OCI-M2 (cell line): ENCODE measurements at regions not wholly inside any gene's neighbourhood (a gene's known extent, or its start where the extent isn't known, plus 50 kb on each side); places are given as distances from the start of the nearest gene placed in this dataset.
"Not testable (repeated sequence)": the region's sequence is repeated elsewhere in the genome, so short reads cannot be mapped to it uniquely, and the experiment has no call there.

Experiments used
- DNase-seq: peaks from one replicate; lab custom pipeline; 2025; ENCODE audit not compliant: unreplicated experiment; lab: John Stamatoyannopoulos, UW

DNA sequence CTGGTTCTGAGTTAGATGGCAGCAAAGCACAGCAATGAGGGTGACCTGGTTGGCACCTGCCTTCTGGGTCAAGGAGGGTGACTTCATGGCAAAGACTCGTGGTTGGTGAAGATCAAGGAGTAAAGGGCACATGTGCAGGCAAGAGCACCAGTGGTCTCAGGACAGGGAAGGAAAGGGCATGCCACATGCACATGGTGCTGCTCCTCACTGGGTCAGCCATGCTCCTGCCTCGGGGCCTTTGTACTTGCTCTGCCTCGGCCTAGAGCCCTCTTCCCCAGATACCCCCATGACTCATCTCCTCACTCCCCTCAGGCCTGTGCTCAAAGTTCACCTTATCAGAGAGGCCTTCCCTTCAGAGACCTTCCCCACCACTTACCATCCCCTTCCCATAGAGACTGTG is 106.7 kb upstream of the KDM7A start:
- DNase-seq = no peak

DNA sequence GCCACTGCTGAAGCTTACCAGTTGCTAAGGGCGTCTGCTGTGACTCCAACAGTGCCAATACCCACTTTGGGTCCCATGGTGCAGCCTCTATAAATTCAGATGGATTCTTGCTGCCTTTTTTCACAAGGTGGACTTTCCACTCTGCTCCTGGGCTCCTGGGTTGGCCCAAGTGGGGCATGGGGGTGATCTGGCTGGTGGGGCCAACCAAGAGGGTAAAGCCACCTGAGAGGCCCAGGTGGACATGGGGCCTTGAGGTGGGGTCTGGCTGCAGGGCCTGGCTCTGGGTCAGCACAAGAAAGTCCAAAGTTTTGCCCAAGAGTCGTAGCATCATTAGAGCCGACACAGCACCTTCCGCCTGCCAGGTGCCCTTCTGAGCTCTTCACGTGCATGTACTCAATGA is 105.2 kb upstream of the KDM7A start:
- no peak for DNase-seq

DNA sequence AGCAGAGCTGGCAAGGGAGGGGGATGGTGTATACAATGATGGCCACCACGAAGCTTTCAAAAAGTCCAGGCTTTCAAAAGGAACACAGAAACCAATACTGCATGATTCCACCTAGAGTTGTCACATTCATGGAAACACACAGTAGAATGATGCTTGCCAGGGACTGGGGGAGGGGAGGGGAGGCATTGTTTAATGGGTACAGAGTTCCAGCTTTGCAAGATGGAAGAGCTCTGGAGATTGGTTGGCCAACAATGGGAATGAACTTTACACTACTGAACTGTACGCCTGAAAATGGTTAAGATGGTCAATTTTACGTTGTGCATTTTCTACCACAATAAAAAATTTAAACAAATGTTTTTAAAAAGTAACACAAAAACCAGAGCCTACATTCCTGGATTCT is 104.5 kb upstream of the KDM7A start:
- DNase-seq = no peak

DNA sequence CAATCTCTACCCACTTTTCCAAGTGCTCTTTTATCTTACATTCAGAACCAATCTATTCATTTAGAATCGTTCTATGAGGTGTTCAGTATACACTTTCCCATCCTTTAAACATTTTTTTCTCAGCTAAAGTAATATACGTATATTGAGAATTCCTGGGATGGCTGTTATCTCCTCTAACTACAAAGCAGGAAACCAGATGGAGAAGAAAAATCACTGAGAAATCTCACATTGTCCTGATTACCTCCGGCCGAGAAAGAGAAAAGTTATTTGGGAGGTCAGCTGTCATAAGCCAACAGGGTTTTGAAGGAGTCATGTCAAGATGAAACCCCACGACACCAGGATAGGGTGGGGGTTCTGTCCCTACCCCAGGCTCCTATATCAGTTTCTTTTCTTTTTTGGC is 99.2 kb upstream of the KDM7A start:
- no peak for DNase-seq

DNA sequence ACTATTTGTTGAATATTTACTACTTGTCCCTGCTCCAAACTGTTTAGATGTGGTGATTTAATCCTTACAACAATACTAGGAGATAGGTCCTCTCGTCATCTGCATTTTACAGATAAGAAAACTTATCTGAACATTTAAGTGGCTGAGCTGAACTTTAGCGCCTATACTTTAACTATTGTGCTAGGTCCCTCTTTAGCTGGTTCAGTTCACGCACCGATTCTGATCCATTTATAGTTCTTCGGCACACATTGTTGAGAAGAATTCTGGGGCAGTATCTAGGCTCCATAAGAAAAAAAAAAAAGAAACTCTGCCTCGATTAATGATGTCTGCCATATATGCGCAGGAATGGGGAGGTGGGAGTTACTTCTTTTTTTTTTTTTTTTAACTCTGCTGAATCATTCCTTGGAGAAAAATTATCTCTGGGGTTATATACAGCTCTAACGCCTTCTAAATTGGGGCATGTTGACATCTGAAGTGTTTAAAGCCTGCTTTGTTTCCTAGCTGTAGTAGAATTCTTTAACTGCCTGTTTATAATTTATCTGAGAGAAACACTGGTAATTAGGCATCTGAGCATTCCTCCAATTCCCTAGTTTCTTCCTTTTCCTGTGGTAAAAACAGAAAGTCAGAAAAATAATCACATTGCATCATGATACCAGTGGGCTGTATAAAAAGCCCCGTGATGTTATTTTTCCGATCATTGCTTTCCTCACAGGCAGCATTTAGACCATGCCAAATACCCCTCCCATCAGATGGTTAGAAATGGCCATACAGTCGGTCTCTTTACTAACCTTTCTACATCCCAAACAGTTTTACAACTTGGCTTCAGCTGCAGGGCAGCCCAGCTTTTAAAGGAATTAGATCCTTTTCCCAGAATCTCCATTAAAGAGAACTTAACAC is 98.5 kb upstream of the KDM7A start:
- no peak for DNase-seq

DNA sequence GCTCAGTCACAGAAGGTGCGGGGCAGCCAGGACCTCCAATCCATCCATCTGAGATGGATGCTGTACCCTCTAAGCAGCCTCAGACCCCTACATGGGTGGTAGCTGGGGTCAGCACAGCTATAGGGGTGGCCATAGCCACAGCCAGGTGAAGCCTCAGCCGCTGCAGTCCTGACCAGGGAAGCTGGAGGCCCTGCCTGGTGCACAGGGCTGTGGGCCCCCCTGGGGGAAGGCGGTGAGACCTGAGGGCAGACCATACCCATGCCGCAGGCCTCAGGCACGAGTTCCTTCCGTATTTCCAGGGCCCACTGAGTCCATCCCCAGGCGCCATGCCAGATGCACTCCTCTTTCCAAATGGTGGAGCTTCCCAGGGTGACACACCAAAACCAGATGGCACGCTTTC is 96.6 kb upstream of the KDM7A start:
- no peak for DNase-seq

DNA sequence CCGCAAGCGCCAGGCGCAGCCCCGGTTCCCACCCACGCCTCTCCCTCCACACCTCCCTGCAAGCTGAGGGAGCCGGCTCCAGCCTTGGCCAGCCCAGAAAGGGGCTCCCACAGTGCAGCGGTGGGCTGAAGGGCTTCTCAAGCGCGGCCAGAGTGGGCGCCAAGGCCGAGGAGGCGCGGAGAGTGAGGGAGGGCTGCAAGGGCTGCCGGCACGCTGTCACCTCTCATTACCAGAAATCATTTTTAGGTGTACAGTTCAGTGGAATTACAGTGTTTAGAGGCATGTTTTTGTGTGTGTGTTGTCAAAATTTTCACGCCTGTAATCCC is 94.8 kb upstream of the KDM7A start:
- not testable (repeated sequence) for DNase-seq

DNA sequence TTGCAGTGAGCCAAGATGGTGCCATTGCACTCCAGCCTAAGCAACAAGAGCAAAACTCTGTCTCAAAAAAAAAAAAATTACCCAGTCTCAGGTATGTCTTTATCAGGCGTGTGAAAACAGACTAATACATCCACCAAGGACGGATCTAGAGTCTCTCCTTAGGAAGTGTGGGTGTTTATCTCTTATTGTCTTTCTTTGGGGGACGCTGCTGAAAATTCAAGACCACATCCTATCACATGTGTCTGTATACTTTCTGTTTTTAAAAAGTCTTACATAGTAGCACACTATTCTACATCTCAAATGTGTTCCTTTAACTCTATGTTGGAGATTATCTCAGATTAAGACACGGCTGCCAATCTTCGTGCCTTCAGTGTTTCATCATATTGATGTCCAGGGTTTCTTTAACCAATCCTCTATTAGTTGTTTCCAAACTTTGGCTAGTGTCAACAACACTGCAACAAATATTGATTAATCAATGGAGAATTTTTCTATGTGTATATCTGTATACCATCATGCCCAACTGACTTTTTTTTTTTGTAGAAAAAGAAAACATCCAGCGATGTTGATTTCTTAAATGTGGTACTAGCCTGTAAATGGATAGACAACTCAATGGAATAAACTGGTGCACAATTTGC is 92.3 kb upstream of the KDM7A start:
- no peak for DNase-seq

DNA sequence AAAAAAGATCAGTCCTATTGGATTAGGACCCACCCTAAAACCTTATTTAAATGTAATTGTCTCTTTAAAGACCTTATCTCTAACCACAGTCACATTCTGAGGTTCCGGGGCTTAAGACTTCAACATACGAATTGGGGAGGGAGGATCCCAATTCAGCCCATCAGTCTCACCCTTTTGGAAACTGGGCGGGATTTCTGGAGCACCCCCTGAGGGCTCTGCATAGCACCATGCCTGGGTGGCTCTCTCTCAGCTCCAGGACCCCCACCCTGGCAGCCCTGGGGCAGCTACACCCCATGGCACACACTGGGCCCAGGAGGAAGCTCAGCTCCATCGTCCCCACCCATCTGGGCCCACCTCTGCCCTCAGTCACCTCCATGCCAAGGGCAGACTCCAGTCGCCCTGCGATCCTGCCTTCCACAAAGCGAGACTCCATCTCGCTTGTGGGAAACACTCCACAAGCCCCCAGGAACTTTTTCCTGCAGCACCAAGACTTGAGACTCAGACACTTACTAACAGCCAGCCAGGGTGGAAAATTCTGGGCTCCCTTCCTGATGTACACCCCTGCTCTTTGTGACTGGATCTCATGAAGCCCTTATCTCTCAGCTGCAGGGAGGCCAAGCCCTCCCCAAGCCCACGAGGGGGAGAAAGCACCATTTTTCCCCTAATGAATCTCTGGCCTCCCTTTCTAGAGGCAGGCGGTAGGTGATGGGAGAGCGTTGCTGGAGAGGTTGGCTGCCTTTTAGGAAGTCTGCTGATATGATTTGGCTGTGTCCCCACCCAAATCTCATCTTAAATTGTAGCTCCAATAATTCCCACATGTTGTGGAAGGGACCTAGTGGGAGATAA is 90.8 kb upstream of the KDM7A start:
- no peak for DNase-seq

DNA sequence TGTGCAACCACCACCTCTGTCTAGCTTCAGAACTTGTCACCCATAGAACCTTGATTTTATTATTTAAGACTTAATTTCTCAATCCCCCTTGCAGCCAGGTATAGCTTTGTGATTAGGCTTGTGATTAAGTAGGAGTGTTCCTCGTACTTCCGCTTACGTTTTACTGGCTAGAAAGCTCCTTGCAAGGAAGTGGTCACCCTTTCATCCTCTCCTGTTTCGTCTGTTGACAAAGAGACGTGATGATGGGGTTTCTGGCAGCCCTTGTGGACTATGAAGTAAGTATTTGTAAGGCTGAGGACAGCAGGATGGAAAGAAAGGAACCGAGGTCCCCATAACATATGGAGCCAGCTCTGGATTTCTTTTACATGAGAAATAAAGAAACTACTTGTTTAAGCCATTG is 86.5 kb upstream of the KDM7A start:
- no peak for DNase-seq

DNA sequence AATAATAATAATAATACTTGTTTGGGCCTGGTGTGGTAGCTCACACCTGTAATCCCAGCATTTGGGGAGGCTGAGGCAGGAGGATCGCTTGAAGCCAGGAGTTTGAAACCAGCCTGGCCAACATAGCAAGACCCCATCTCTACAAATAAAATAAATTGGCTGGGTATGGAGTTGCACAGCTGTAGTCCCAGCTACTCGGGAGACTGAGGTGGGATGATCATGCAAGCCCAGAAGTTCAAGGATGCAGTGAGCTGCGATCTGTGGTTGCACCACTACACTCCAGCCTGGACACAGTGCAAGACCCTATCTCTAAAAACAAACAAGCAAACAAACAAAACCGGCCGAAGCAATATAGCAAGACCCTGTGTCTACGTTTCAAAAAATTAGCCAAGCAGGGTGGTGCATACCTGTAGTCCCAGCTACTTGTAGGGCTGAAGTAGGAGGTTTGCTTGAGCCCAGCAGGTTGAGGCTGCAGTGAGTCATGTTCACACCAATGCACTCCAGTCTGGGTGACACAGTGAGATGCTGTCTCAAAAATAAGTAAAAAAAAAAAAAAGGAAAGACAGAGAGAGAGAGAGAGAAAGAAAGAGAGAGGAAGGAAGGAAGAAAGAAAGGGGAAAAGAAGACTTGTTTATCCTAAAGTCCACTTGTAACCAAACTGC is 85.6 kb upstream of the KDM7A start:
- DNase-seq = no peak

DNA sequence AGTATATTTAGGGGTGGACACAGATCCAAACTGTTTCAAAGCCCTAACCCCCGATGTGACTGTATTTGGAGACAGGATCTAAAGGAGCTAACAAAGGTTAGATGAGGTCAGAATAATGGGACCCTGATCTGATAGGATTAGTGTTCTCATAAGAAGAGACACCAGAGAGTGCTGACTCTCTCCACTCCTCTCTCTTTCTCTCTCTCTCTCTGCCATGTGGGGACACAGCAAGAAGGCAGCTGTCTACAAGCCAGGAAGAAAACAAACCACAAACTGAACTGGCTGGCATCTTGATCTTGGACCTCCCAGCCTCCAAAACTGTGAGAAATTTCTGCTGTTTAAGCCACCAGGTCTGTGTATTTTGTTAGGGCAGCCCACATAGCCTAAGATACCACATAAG is 84.7 kb upstream of the KDM7A start:
- no peak for DNase-seq

DNA sequence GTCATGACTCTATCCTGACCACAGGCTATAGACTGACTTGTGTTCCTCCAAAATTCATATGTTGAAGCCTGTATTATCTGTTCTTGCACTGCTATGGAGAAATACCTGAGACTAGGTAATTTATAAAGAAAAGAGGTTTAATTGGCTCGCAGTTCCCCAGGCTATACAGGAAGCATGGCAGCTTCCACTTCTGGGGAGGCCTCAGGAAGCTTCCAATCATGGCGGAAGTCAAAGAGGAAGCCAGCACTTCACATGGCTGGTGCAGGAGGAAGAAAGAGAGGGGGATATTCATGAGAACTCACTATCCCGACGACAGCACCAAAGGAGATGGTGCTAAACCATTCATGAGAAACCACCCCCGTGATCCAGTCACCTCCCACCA is 84.3 kb upstream of the KDM7A start:
- no peak for DNase-seq

DNA sequence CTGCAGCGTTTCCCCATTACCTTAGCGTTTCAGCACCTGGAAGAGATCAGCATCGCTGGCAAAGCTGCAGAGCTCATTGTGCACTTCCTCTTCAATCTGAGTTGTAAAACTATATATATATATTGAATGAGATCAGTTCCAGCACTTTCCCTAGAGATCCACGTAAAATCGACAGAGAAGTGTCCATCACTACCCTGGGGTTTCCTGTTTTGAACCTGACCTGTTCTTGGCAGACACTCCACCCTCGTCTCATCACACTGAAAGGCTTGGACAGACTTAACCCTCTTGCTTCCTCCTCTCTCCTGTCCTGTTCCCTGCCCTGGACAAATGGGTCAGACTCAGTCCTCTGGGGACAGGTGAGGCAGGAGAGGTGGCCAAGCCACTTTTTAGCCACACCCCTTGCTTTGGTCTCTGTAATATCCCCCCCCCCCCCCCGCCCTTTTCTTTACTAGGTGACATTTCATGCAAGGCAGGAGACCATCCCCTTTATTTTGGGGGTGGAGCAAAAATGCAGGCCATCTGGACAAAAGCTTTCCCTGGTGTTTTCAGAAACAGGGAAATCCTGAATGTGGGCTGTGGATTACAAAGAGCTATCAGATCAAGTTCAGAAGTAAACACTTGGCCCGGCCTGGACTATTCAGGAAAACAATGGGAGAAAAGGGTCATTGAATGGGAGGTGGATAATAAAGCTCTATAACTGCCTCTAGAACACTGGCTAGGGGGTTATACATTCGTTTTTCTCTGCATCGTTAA is 83.7 kb upstream of the KDM7A start:
- DNase-seq = no peak

DNA sequence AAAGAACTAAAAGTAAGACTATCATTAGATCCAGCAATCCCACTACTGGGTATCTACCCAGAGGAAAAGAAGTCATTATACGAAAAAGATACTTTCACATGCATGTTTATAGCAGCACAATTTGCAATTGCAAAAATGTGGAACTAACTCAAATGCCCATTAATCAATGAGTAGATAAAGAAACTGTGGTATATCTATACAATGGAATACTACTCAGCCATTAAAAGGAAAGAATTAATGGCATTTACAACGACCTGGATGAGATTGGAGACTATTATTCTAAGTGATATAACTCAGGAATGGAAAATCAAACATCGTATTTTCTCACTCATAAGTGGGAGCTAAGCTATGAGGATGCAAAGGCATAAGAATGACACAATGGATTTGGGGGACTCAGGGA is 80.5 kb upstream of the KDM7A start:
- DNase-seq = not testable (repeated sequence)

DNA sequence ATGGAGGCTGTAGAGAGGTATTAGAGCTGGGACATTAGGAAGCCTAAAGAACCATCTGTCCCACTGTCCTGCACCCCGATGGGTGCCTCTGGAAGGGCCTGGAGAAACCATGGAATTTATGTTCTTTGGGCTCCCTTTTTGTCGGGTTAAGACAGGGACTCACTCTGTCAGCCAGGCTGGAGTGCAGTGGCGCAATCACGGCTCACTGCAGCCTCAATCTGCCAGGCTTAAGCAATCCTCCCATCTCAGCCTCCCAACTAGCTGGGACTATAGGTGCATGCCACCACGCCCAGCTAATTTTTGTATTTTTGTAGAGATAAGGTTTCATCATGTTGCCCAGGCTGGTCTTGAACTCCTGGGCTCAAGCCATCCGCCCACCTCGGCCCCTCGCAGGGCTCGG is 78.2 kb upstream of the KDM7A start:
- not testable (repeated sequence) for DNase-seq

DNA sequence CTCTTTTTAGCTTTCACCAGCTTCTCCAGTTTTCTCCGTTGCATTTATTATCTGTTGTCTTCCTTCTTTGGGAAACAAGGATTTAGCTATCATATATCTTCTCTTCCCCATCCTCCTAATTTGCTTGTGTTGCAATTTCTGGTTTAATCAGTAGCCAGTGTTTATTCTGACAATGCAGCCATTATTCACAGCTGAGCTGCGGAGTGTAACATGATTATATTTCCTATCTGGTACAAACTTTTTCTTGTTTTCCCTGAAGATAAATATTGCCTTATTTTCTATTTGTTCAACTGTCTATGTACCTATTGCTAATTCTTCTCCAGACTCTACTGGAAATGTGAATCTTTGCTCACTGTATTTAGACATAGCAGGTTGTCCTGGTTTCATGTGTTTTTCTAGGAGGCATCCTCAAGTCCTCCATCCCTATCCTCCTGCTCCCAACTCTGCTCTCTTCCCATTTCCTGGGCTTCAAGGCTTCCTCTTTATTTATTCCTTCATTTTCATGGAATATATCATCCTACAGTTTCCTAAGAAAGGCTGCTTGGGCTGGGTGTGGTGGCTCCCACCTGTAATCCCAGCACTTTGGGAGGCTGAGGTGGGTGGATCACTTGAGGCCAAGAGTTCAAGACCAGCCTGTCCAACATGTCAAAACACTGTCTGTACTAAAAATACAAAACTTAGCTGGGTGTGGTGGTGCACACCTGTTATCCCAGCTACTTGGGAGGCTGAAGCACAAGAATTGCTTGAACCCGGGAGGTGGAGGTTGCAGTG is 72.4 kb upstream of the KDM7A start:
- no peak for DNase-seq

DNA sequence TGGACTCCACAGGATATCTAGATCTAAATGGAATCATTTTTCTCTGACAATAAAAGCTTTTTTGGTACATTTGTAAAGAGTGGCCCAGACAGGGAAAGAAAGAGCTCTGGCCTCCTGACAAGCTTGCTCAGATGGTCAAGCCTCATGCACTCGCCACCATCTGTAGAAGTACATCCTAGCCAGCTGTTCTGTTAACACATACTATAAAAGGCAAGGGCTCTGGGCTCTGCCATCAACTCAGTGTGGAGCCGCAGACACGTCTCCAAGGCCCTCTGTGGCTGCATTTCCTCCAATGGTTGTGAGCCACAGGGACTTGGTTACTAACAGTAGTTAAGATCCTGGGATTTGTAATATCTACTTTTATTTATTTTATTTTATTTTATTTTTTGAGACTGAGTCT is 70.8 kb upstream of the KDM7A start:
- DNase-seq = no peak

DNA sequence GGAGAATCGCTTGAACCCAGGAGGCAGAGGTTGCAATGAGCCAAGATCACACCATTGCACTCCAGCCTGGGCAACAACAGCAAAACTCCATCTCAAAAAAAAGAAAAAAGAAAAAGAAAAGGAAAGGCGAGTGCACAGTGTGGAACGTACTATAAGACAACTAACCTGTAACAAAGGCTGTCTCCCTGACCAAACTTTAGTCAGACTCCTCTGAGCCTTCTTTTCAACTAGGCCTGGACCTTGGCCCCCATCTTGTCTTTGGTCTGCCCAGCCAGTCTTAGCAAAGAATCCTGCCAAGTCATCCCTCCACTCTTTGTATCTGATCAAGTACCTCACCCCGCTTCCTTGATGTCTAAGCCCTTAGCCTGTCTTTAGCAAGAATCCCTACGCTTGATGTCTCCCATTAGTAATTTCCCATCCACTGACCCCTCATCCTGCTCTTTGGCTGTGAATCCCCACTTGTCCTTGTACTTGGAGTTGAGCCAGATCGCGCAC is 68.9 kb upstream of the KDM7A start:
- no peak for DNase-seq
